Activated CD8-positive, alpha-beta T cell treated with anti-CD3 and anti-CD28 coated beads for 36 hours (primary cell): ENCODE measurements at regions not wholly inside any gene's neighbourhood (a gene's known extent, or its start where the extent isn't known, plus 50 kb on each side); places are given as distances from the start of the nearest gene placed in this dataset.

Source experiments
- ATAC-seq: fragments of 200-7000 bp; cut with Tn5 transposase; one replicate; pipeline ENCODE4 v1.10.0; 2021; ENCODE audit warnings: mild to moderate bottlenecking, moderate library complexity
- CTCF ChIA-PET: fragments of 350-600 bp; sonication (Branson Sonifier 250); formaldehyde crosslinking; loops from one replicate; lab custom pipeline; 2021; ENCODE audit warnings: antibody characterized with exemption; lab: Charles Lee
- POLR2A ChIA-PET: fragments of 350-600 bp; sonication (Branson Sonifier 250); formaldehyde crosslinking; loops from one replicate; lab custom pipeline; 2021; ENCODE audit warnings: antibody characterized with exemption; lab: Charles Lee
- DNase-seq: peaks from one replicate; pipeline ENCODE4 v3.0.0-alpha.2; 2020
- H3K27ac Mint-ChIP-seq: one replicate; pipeline ENCODE4 v1.8.0; 2021; ENCODE audit warnings: mild to moderate bottlenecking, mixed read lengths
- H3K27me3 Mint-ChIP-seq: one replicate; pipeline ENCODE4 v1.8.0; 2021; ENCODE audit warnings: mixed read lengths
- H3K36me3 Mint-ChIP-seq: one replicate; pipeline ENCODE4 v1.8.0; 2021; ENCODE audit warnings: low read depth, mixed read lengths
- H3K4me1 Mint-ChIP-seq: one replicate; pipeline ENCODE4 v1.8.0; 2021; ENCODE audit warnings: low read depth, mixed read lengths
- H3K4me3 Mint-ChIP-seq: one replicate; pipeline ENCODE4 v1.8.0; 2021; ENCODE audit warnings: mild to moderate bottlenecking, moderate library complexity, mixed read lengths
- H3K9me3 Mint-ChIP-seq: one replicate; pipeline ENCODE4 v1.8.0; 2021; ENCODE audit warnings: mixed read lengths
- CTCF ChIP-seq: fragments of 200-600 bp; IDR thresholded peaks from one replicate; pipeline ENCODE4 v1.8.0; 2022; ENCODE audit warnings: antibody characterized with exemption, mild to moderate bottlenecking
- intact Hi-C: fragments of 100-400 bp; cut with micrococcal nuclease; formaldehyde crosslinking; loops from one replicate; pipeline ENCODE4 v1.10.0; 2022

GRCh38 chr6:66930559-66931290 is 1223.7 kb upstream of the EYS start:
- Mint-ChIP-seq H3K27me3 (no peaks in the 10 kb centered on the region), H3K9me3 (peaks cover 17% of the 10 kb centered on the region), H3K4me1 (no peaks in the 10 kb centered on the region), H3K4me3 (no peak overlapping the region), H3K36me3 (peaks cover 2% of the 10 kb centered on the region), H3K27ac (no peak overlapping the region)
- ATAC-seq, result no peak
- no peak for DNase-seq
- ChIA-PET POLR2A (no interaction called here), CTCF (no interaction called here)
- no peak for TF ChIP-seq CTCF
- intact Hi-C loops, result no loop called here

DNA sequence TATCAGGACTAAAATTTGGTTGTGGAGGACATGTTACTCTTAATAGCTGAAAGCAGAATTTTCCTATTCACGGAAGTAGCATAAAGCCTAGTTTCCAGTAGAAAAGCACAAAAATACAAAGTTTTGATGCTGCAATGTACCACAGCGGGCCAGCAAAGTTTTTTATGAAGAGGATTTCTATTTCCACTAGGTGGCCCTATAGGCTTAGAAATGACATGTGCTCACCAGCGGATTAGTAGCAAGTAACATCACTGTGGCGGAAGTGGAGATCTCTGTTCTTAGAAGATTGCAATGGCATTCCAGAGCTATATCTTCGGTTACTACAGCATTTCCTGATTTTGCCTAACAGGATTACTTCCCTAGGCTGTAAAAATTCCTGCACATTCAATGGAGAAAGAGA is 1219.0 kb upstream of the EYS start:
- ATAC-seq, result no peak
- Mint-ChIP-seq H3K36me3 (peaks cover 2% of the 10 kb centered on the region), H3K27ac (no peak overlapping the region), H3K4me3 (no peak overlapping the region), H3K4me1 (no peaks in the 10 kb centered on the region), H3K9me3 (peaks cover 35% of the 10 kb centered on the region), H3K27me3 (no peaks in the 10 kb centered on the region)
- no peak for DNase-seq
- CTCF ChIA-PET, result no interaction called here
- POLR2A ChIA-PET, result no interaction called here
- intact Hi-C loops, result no loop called here
- no peak for TF ChIP-seq CTCF

- Mint-ChIP-seq H3K4me3 (no peak overlapping the region), H3K27ac (no peak overlapping the region), H3K36me3 (no peaks in the 10 kb centered on the region), H3K9me3 (peaks cover 3% of the 10 kb centered on the region), H3K27me3 (no peaks in the 10 kb centered on the region), H3K4me1 (no peaks in the 10 kb centered on the region)
- CTCF ChIA-PET, result no interaction called here
- DNase-seq (no peak), ATAC-seq (no peak)
- intact Hi-C loops, result no loop called here
- POLR2A ChIA-PET, result no interaction called here
- no peak for TF ChIP-seq CTCF
Observed at GRCh38 chr6:66913657-66914056, 1206.6 kb upstream of the EYS start.

DNA sequence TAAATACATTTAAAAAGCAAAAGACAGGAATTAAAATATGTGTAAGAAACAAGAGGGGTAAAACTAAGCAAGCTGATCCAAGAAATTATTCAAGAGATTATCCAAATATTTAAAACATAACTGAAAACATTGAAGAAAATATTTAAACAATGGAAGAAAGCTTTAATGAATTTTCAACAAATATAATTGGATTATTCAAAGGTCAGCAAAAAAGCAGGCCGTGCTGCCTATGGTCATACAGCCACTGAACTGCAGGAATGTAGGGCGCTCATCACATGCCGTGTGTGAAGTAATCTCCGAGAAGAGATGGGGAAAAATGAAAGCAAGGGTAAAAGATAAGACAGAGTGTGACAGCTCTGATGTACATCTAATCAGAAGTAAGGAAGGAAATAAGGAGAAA is 1195.4 kb upstream of the EYS start:
- Mint-ChIP-seq H3K27me3 (no peaks in the 10 kb centered on the region), H3K4me3 (no peak overlapping the region), H3K36me3 (no peaks in the 10 kb centered on the region), H3K9me3 (peaks cover 5% of the 10 kb centered on the region), H3K4me1 (no peaks in the 10 kb centered on the region), H3K27ac (no peak overlapping the region)
- intact Hi-C loops, result no loop called here
- CTCF ChIA-PET, result interaction anchor here (1.3 kb wide), 1 partner anchor 16 kb away, joined by 4 read pairs; no protein-coding TSS in a partner anchor
- no peak for TF ChIP-seq CTCF
- DNase-seq, result no peak
- ATAC-seq, result no peak
- POLR2A ChIA-PET, result no interaction called here

DNA sequence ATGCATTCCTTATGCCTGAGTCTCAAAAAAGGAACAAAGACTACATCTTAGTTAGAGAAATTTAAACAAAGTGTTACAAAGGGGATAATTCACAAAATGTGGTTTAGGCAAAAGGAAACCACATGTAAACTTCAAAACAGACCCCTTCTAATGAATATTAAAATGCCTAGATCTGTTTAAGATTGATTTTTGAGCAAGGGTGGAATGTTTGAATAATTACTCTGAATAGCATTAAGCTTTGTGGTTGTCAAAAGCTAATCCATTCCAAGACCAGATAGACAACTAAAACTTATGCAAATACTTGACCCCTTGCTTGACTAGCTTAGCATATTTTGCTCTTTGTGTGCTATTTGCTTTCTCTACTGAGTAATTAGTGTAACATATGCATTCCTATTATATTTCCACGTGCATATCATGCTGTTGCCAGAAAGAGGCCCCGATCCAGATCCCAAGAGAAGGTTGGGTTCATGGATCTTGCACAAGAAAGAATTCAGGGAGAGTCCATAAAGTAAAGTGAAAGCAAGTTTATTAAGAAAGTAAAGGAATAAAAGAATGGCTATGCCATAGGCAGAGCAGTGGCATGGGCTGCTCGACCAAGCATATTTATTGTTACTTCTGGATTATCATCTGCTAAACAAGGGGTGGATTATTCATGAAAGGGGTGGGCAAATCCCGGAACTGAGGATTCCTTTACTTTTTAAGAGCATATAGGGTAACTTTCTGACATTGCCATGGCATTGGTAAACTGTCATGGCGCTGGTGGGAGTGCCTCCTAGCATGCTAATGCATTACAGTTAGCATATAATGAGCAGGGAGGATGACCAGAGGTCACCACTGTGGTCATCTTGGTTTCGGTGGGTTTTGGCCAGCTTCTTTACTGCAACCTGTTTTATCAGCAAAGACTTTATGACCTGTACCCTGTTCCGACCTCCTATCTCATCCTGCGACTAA is 1193.4 kb upstream of the EYS start:
- Mint-ChIP-seq H3K4me1 (no peaks in the 10 kb centered on the region), H3K4me3 (no peak overlapping the region), H3K27me3 (no peaks in the 10 kb centered on the region), H3K27ac (no peak overlapping the region), H3K9me3 (peaks cover 8% of the 10 kb centered on the region), H3K36me3 (no peaks in the 10 kb centered on the region)
- intact Hi-C loops, result no loop called here
- ChIA-PET CTCF (no interaction called here), POLR2A (no interaction called here)
- DNase-seq (no peak), ATAC-seq (no peak)
- no peak for TF ChIP-seq CTCF
